HCT116 (cell line): ENCODE measurements at regions not wholly inside any gene's neighbourhood (a gene's known extent, or its start where the extent isn't known, plus 50 kb on each side); places are given as distances from the start of the nearest gene placed in this dataset.

ENCODE experiments used
- ATAC-seq: fragments of 200-7000 bp; cut with Tn5 transposase; 2 replicates; pipeline ENCODE4 v1.9.1; 2020; ENCODE audit warnings: mild to moderate bottlenecking, moderate library complexity
- BruUV-seq: library from RNA; stranded (reverse); fragments of 400-500 nt; replicated peaks from 2 replicates; lab custom pipeline; 2021; lab: Mats Ljungman, UMichigan
- CTCF ChIA-PET: fragments of 300-600 bp; sonication (Branson Sonifier 250); formaldehyde crosslinking; loops from one replicate; lab custom pipeline; 2021; ENCODE audit warnings: antibody characterized with exemption; lab: Charles Lee
- POLR2A ChIA-PET: fragments of 300-600, 350-600 bp; sonication (Branson Sonifier 250); formaldehyde crosslinking; loops from one replicate; lab custom pipeline; 2021; ENCODE audit warnings: antibody characterized with exemption; lab: Charles Lee
- RAD21 ChIA-PET, 2 experiments: fragments of 300-600 bp; sonication (Branson Sonifier 250); formaldehyde crosslinking; loops; one replicate each; lab custom pipeline; 2023; ENCODE audit warnings: low total read pairs in 2 of 2; ENCODE audit not compliant: uncharacterized antibody in 2 of 2, unreplicated experiment in 2 of 2, low non-redundant PET in 1 of 2; lab: Charles Lee
- DNase-seq: peaks from one replicate; pipeline ENCODE4 v3.0.0-alpha.2; 2010; ENCODE audit warnings: low read depth, low spot score
- H2AFZ ChIP-seq: fragments of 200-600 bp; shearing (Covaris generic), sonication (generic); 2 replicates; pipeline ENCODE4 v1.6.1; 2017; ENCODE audit warnings: low read depth, mixed run types, mixed read lengths, antibody characterized with exemption, low read length; ENCODE audit not compliant: poor library complexity, severe bottlenecking
- H3K27ac ChIP-seq: 2 replicates; pipeline ENCODE4 v1.5.1; 2012; ENCODE audit warnings: low read depth, low read length
- H3K27me3 ChIP-seq: fragments of 200-600 bp; sonication (generic); 2 replicates; pipeline ENCODE4 v1.6.1; 2016; ENCODE audit warnings: mixed run types, low read length, mixed read lengths; ENCODE audit not compliant: insufficient read depth
- H3K36me3 ChIP-seq, 2 experiments: fragments of 200-500 bp in 1 of 2; fragments of 200-600 bp in 1 of 2; sonication (Bioruptor generic) in 1 of 2; sonication (generic) in 1 of 2; 2 replicates each; pipeline versions ENCODE4 v1.5.1 to v1.6.1; 2014 to 2016; ENCODE audit warnings: low read length in 2 of 2, inconsistent platforms in 1 of 2, mixed read lengths in 1 of 2, mixed run types in 1 of 2; ENCODE audit not compliant: insufficient read depth in 2 of 2, control insufficient read depth in 1 of 2
- H3K4me1 ChIP-seq, 2 experiments: fragments of 200-600 bp in 1 of 2; sonication (generic) in 1 of 2; 2 replicates each; pipeline versions ENCODE4 v1.5.1 to v1.6.1; 2012 to 2017; ENCODE audit warnings: low read length in 2 of 2, inconsistent platforms in 1 of 2, mild to moderate bottlenecking in 1 of 2, mixed read lengths in 1 of 2, mixed run types in 1 of 2, moderate library complexity in 1 of 2; ENCODE audit not compliant: insufficient read depth in 2 of 2, control insufficient read depth in 1 of 2
- H3K4me2 ChIP-seq: fragments of 200-600 bp; sonication (generic); 2 replicates; pipeline ENCODE4 v1.6.1; 2017; ENCODE audit warnings: mixed run types, low read length, mixed read lengths
- H3K4me3 ChIP-seq, 2 experiments: fragments of 200-600 bp in 1 of 2; sonication (generic) in 1 of 2; replicated peaks in 1 of 2; 2 replicates each; pipeline ENCODE4 v1.5.1; 2011 to 2016; ENCODE audit warnings: low read length in 2 of 2, control low read depth in 1 of 2, low read depth in 1 of 2, mild to moderate bottlenecking in 1 of 2, mixed read lengths in 1 of 2, mixed run types in 1 of 2
- H3K79me2 ChIP-seq: fragments of 200-600 bp; sonication (generic); 2 replicates; pipeline ENCODE4 v1.6.1; 2017; ENCODE audit warnings: mild to moderate bottlenecking, mixed run types, low read length, moderate library complexity, mixed read lengths; ENCODE audit not compliant: insufficient read depth
- H3K9ac ChIP-seq: fragments of 200-600 bp; sonication (generic); 2 replicates; pipeline ENCODE4 v1.6.1; 2016; ENCODE audit warnings: low read length, mixed read lengths
- H3K9me2 ChIP-seq: fragments of 200-600 bp; sonication (generic), shearing (Covaris generic); 2 replicates; pipeline ENCODE4 v1.6.1; 2017; ENCODE audit warnings: mixed run types, mild to moderate bottlenecking, moderate library complexity; ENCODE audit not compliant: insufficient read depth
- H3K9me3 ChIP-seq, 2 experiments: fragments of 200-500 bp in 1 of 2; fragments of 200-600 bp in 1 of 2; sonication (Bioruptor generic) in 1 of 2; sonication (generic) in 1 of 2; 2 replicates each; pipeline ENCODE4 v1.6.1; 2014 to 2017; ENCODE audit warnings: low read length in 2 of 2, mixed read lengths in 2 of 2, inconsistent platforms in 1 of 2, low read depth in 1 of 2, mild to moderate bottlenecking in 1 of 2, mixed run types in 1 of 2, moderate library complexity in 1 of 2; ENCODE audit not compliant: control insufficient read depth in 1 of 2, insufficient read depth in 1 of 2
- H4K20me1 ChIP-seq: fragments of 200-600 bp; sonication (generic), shearing (Covaris generic); 2 replicates; pipeline ENCODE4 v1.6.1; 2017; ENCODE audit warnings: mixed run types, mild to moderate bottlenecking, moderate library complexity; ENCODE audit not compliant: insufficient read depth
- ATF3 ChIP-seq: IDR thresholded peaks from 2 replicates; pipeline ENCODE4 v1.6.1; 2012
- CBX3 ChIP-seq: IDR thresholded peaks from 2 replicates; pipeline ENCODE4 v1.6.1; 2012; ENCODE audit warnings: low read depth
- CEBPB ChIP-seq: IDR thresholded peaks from 2 replicates; pipeline ENCODE4 v1.6.1; 2012; ENCODE audit warnings: low read depth
- EGR1 ChIP-seq: IDR thresholded peaks from 2 replicates; pipeline ENCODE4 v1.6.1; 2012; ENCODE audit warnings: low read depth
- ELF1 ChIP-seq: IDR thresholded peaks from 2 replicates; pipeline ENCODE4 v1.6.1; 2012; ENCODE audit warnings: low read depth, borderline replicate concordance
- EZH2phosphoT487 ChIP-seq: fragments of 200-600 bp; IDR thresholded peaks from 2 replicates; pipeline ENCODE4 v1.6.1; 2018; ENCODE audit warnings: antibody characterized with exemption, borderline replicate concordance
- POLR2A ChIP-seq: IDR thresholded peaks from 2 replicates; pipeline ENCODE4 v1.7.0; 2011; ENCODE audit warnings: borderline replicate concordance; ENCODE audit not compliant: insufficient read depth, insufficient read length; ENCODE audit errors: extremely low read depth
- POLR2AphosphoS5 ChIP-seq: IDR thresholded peaks from 2 replicates; pipeline ENCODE4 v1.6.1; 2011; ENCODE audit warnings: mild to moderate bottlenecking, low read depth, low read length, moderate library complexity
- SIN3A ChIP-seq: IDR thresholded peaks from 2 replicates; pipeline ENCODE4 v1.6.1; 2012; ENCODE audit warnings: low read depth
- SP1 ChIP-seq: IDR thresholded peaks from 2 replicates; pipeline ENCODE4 v1.6.1; 2012; ENCODE audit warnings: low read depth
- TCF7L2 ChIP-seq: IDR thresholded peaks from 2 replicates; pipeline ENCODE4 v1.7.0; 2011; ENCODE audit warnings: borderline replicate concordance, inconsistent platforms; ENCODE audit not compliant: insufficient read depth, insufficient read length; ENCODE audit errors: extremely low read depth
- YY1 ChIP-seq: IDR thresholded peaks from 2 replicates; pipeline ENCODE4 v1.6.1; 2011; ENCODE audit warnings: low read length, low read depth, moderate library complexity, mild to moderate bottlenecking; ENCODE audit not compliant: insufficient replicate concordance; ENCODE audit errors: extremely low read depth
- ZFX ChIP-seq: fragments of 450-650 bp; IDR thresholded peaks from 2 replicates; pipeline ENCODE4 v1.6.1; 2017
- ZNF274 ChIP-seq: fragments of 200-500 bp; sonication (Bioruptor generic); IDR thresholded peaks from 2 replicates; pipeline ENCODE4 v1.6.1; 2014; ENCODE audit warnings: mild to moderate bottlenecking, low read depth, low read length, inconsistent platforms
- intact Hi-C: fragments of 100-400 bp; cut with micrococcal nuclease; formaldehyde crosslinking; loops from 2 replicates; pipeline ENCODE4 v1.10.0; 2022
- TF ChIP-seq, protein P1 (sequence below): IDR thresholded peaks from 2 replicates; pipeline ENCODE4 v1.6.1; 2012
- TF ChIP-seq, protein P2 (sequence below): IDR thresholded peaks from 2 replicates; pipeline ENCODE4 v1.6.1; 2011; ENCODE audit warnings: mild to moderate bottlenecking, low read length, moderate library complexity; ENCODE audit not compliant: insufficient replicate concordance; ENCODE audit errors: extremely low read depth
- TF ChIP-seq, protein P3 (sequence below): IDR thresholded peaks from 2 replicates; pipeline ENCODE4 v1.6.1; 2012; ENCODE audit warnings: low read depth

GRCh38 chrX:94045724-94046123, 371.7 kb downstream of the FAM133A start:
- Histone ChIP-seq H3K9me2 (no peaks in the 10 kb centered on the region), H2AFZ (no peak overlapping the region), H3K27ac (no peak overlapping the region), H3K4me3 (no peak overlapping the region), H3K4me2 (no peak overlapping the region), H3K27me3 (no peaks in the 10 kb centered on the region), H3K9me3 (no peaks in the 10 kb centered on the region; a peak in 1 of 4 replicates), H4K20me1 (no peaks in the 10 kb centered on the region), H3K36me3 (no peaks in the 10 kb centered on the region), H3K79me2 (no peaks in the 10 kb centered on the region), H3K4me1 (no peaks in the 10 kb centered on the region), H3K9ac (no peak overlapping the region)
- DNase-seq (no peak), ATAC-seq (no peak)
- no TSS peak for BruUV-seq
- POLR2A ChIA-PET = no interaction called here
- TF ChIP-seq EGR1 (no peak), ATF3 (no peak), ZFX (no peak), SIN3A (no peak), TCF7L2 (no peak), SP1 (no peak), EZH2phosphoT487 (no peak), ZNF274 (no peak), CEBPB (no peak), POLR2A (no peak), CBX3 (no peak), YY1 (no peak), POLR2AphosphoS5 (no peak), ELF1 (no peak)
- TF ChIP-seq, protein P1, sequence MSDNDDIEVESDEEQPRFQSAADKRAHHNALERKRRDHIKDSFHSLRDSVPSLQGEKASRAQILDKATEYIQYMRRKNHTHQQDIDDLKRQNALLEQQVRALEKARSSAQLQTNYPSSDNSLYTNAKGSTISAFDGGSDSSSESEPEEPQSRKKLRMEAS = no peak
- TF ChIP-seq, protein P2, sequence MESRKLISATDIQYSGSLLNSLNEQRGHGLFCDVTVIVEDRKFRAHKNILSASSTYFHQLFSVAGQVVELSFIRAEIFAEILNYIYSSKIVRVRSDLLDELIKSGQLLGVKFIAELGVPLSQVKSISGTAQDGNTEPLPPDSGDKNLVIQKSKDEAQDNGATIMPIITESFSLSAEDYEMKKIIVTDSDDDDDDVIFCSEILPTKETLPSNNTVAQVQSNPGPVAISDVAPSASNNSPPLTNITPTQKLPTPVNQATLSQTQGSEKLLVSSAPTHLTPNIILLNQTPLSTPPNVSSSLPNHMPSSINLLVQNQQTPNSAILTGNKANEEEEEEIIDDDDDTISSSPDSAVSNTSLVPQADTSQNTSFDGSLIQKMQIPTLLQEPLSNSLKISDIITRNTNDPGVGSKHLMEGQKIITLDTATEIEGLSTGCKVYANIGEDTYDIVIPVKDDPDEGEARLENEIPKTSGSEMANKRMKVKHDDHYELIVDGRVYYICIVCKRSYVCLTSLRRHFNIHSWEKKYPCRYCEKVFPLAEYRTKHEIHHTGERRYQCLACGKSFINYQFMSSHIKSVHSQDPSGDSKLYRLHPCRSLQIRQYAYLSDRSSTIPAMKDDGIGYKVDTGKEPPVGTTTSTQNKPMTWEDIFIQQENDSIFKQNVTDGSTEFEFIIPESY = no peak
- TF ChIP-seq, protein P3, sequence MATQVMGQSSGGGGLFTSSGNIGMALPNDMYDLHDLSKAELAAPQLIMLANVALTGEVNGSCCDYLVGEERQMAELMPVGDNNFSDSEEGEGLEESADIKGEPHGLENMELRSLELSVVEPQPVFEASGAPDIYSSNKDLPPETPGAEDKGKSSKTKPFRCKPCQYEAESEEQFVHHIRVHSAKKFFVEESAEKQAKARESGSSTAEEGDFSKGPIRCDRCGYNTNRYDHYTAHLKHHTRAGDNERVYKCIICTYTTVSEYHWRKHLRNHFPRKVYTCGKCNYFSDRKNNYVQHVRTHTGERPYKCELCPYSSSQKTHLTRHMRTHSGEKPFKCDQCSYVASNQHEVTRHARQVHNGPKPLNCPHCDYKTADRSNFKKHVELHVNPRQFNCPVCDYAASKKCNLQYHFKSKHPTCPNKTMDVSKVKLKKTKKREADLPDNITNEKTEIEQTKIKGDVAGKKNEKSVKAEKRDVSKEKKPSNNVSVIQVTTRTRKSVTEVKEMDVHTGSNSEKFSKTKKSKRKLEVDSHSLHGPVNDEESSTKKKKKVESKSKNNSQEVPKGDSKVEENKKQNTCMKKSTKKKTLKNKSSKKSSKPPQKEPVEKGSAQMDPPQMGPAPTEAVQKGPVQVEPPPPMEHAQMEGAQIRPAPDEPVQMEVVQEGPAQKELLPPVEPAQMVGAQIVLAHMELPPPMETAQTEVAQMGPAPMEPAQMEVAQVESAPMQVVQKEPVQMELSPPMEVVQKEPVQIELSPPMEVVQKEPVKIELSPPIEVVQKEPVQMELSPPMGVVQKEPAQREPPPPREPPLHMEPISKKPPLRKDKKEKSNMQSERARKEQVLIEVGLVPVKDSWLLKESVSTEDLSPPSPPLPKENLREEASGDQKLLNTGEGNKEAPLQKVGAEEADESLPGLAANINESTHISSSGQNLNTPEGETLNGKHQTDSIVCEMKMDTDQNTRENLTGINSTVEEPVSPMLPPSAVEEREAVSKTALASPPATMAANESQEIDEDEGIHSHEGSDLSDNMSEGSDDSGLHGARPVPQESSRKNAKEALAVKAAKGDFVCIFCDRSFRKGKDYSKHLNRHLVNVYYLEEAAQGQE = no peak
- CTCF ChIA-PET = no interaction called here
- intact Hi-C loops = no loop called here
- RAD21 ChIA-PET = no interaction called here
